CD4-positive, alpha-beta T cell treated with Interleukin-1 beta for 1 hour (primary cell): ENCODE measurements at regions not wholly inside any gene's neighbourhood (a gene's known extent, or its start where the extent isn't known, plus 50 kb on each side); places are given as distances from the start of the nearest gene placed in this dataset.

Experiments used
- DNase-seq, 2 donors: peaks; one replicate each; pipeline ENCODE4 v3.0.0-alpha.2; 2020 to 2022

GRCh38 chr18:67379981-67380380 lies 136.5 kb downstream of the DSEL start:
- DNase-seq = no peak

- DNase-seq = no peak
Observed at GRCh38 chr18:67376372-67376771, 140.1 kb downstream of the DSEL start.

GRCh38 chr18:67373636-67374035 lies 142.9 kb downstream of the DSEL start:
- DNase-seq = no peak

GRCh38 chr18:67367540-67367939 lies 149.0 kb downstream of the DSEL start:
- DNase-seq = no peak

- no peak for DNase-seq
Observed at GRCh38 chr18:67363694-67364093, 152.8 kb downstream of the DSEL start.

GRCh38 chr18:67362906-67363305 lies 153.6 kb downstream of the DSEL start:
- DNase-seq = no peak

- DNase-seq = no peak
Observed at GRCh38 chr18:67359873-67360838, 156.4 kb downstream of the DSEL start.

GRCh38 chr18:67358947-67359346 lies 157.6 kb downstream of the DSEL start:
- DNase-seq = no peak

GRCh38 chr18:67354692-67355091 lies 161.8 kb downstream of the DSEL start:
- DNase-seq = no peak

GRCh38 chr18:67354091-67354490 lies 162.4 kb downstream of the DSEL start:
- no peak for DNase-seq

- DNase-seq = no peak
Observed at GRCh38 chr18:67347438-67347837, 169.1 kb downstream of the DSEL start.

GRCh38 chr18:67342159-67342558 lies 174.4 kb downstream of the DSEL start:
- no peak for DNase-seq

GRCh38 chr18:67337696-67338095 lies 178.8 kb downstream of the DSEL start:
- no peak for DNase-seq

GRCh38 chr18:67331857-67332256 lies 184.7 kb downstream of the DSEL start:
- no peak for DNase-seq

GRCh38 chr18:67319109-67319508 lies 197.4 kb downstream of the DSEL start:
- no peak for DNase-seq

- DNase-seq = no peak
Observed at GRCh38 chr18:67318651-67319050, 197.9 kb downstream of the DSEL start.

- no peak for DNase-seq
Observed at GRCh38 chr18:67310826-67311225, 205.7 kb downstream of the DSEL start.

GRCh38 chr18:67308819-67309218 lies 207.7 kb downstream of the DSEL start:
- no peak for DNase-seq

- no peak for DNase-seq
Observed at GRCh38 chr18:67305466-67305865, 211.1 kb downstream of the DSEL start.

- DNase-seq = peak in 1 of 2 donors; percentile 6
Observed at GRCh38 chr18:67302043-67302442, 214.5 kb downstream of the DSEL start.

- no peak for DNase-seq
Observed at GRCh38 chr18:67301592-67301991, 214.9 kb downstream of the DSEL start.

- DNase-seq = peak in 1 of 2 donors; percentile 39
Observed at GRCh38 chr18:67300498-67300897, 216.0 kb downstream of the DSEL start.

- no peak for DNase-seq
Observed at GRCh38 chr18:67292814-67293213, 223.7 kb downstream of the DSEL start.

GRCh38 chr18:67290421-67290820 lies 226.1 kb downstream of the DSEL start:
- no peak for DNase-seq

GRCh38 chr18:67285583-67285982 lies 230.9 kb downstream of the DSEL start:
- DNase-seq = no peak
